SK-N-SH (cell line): ENCODE measurements at regions not wholly inside any gene's neighbourhood (a gene's known extent, or its start where the extent isn't known, plus 50 kb on each side); places are given as distances from the start of the nearest gene placed in this dataset.

ENCODE experiments used
- CTCF ChIP-seq: fragments of 200-600 bp; sonication (generic); IDR thresholded peaks from 2 replicates; pipeline ENCODE4 v1.6.1; 2017; ENCODE audit warnings: antibody characterized with exemption, mild to moderate bottlenecking, moderate library complexity
- EP300 ChIP-seq, 2 experiments: IDR thresholded peaks; 2 replicates each; pipeline versions ENCODE4 v1.4.0 to v1.6.1; 2012; ENCODE audit warnings: borderline replicate concordance in 1 of 2, low read depth in 1 of 2, low read length in 1 of 2
- EZH2phosphoT487 ChIP-seq: fragments of 200-600 bp; sonication (generic); IDR thresholded peaks from 2 replicates; pipeline ENCODE4 v1.6.1; 2017; ENCODE audit warnings: low read depth, mixed run types, mild to moderate bottlenecking, antibody characterized with exemption, moderate library complexity, borderline replicate concordance
- FOXJ3 ChIP-seq: sonication (generic); formaldehyde crosslinking; IDR thresholded peaks from 2 replicates; pipeline ENCODE4 v1.5.1; 2020; ENCODE audit warnings: mild to moderate bottlenecking, missing genetic modification reagents
- JUND ChIP-seq: IDR thresholded peaks from 2 replicates; pipeline ENCODE4 v1.4.0; 2012
- NFIC ChIP-seq: IDR thresholded peaks from 2 replicates; pipeline ENCODE4 v1.4.0; 2012; ENCODE audit warnings: borderline replicate concordance
- POLR2AphosphoS5 ChIP-seq: IDR thresholded peaks from 2 replicates; pipeline ENCODE4 v1.6.1; 2012; ENCODE audit warnings: low read depth, low read length
- SIN3A ChIP-seq: IDR thresholded peaks from 2 replicates; pipeline ENCODE4 v1.6.1; 2012; ENCODE audit warnings: low read depth, mild to moderate bottlenecking, low read length, moderate library complexity, borderline replicate concordance
- ZBTB33 ChIP-seq: IDR thresholded peaks from 2 replicates; pipeline ENCODE4 v1.4.0; 2012; ENCODE audit warnings: low read depth, borderline replicate concordance

DNA sequence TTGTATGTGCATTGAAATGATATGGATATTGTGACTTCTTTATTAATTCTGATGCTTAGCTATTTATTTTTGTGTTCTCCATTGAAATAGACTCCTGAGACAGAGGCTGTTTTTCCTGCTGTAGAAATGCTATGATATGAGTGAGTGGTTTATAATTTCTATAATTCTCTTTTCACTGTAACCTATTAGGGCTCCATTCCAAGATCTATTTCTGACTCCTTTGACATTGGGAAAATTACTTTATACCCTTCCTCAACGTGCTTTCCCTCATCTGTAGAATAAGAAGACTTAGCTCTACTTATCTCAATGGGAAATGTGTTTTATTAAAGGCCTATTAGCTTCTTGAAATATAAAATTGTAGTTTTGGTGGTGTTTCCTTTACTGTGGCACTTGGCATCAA, 144.5 kb upstream of the RPRM start:
- TF ChIP-seq FOXJ3 (CRISPR knock-in tag) (no peak), CTCF (no peak), EP300 (IDR thresholded peaks at IDR 0.05; ENCODE audit: borderline replicate concordance in 1 of 2, low read depth in 1 of 2, low read length in 1 of 2) (no peak), NFIC (no peak), EZH2phosphoT487 (no peak), POLR2AphosphoS5 (no peak), JUND (no peak), ZBTB33 (no peak), SIN3A (no peak)
